HG02973 (cell line): ENCODE measurements at regions not wholly inside any gene's neighbourhood (a gene's known extent, or its start where the extent isn't known, plus 50 kb on each side); places are given as distances from the start of the nearest gene placed in this dataset.

ENCODE experiments used
- ATAC-seq: cut with Tn5 transposase; IDR thresholded peaks from one replicate; pipeline ENCODE4 v1.9.1; 2021; ENCODE audit warnings: moderate library complexity; ENCODE audit not compliant: unreplicated experiment

DNA sequence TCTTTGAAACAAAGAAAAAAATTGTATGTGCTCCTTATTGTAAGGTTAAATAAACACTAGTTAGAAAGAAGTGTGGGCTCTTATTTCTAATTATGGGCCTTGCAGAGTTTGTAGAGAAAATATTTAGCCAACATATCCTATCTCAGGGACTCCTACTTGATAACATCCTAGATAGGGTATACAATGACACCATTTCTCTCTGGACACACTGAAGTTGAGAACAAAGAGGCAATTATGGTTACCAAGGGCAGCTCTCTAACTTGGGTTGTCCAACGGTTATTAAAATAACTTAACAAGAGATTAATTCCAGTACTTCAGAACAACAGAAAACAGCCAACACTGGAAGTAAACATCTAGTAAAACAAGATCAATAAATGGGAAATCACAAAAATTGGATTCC lies 69.0 kb upstream of the ZC3H11B start:
- ATAC-seq: no peak

DNA sequence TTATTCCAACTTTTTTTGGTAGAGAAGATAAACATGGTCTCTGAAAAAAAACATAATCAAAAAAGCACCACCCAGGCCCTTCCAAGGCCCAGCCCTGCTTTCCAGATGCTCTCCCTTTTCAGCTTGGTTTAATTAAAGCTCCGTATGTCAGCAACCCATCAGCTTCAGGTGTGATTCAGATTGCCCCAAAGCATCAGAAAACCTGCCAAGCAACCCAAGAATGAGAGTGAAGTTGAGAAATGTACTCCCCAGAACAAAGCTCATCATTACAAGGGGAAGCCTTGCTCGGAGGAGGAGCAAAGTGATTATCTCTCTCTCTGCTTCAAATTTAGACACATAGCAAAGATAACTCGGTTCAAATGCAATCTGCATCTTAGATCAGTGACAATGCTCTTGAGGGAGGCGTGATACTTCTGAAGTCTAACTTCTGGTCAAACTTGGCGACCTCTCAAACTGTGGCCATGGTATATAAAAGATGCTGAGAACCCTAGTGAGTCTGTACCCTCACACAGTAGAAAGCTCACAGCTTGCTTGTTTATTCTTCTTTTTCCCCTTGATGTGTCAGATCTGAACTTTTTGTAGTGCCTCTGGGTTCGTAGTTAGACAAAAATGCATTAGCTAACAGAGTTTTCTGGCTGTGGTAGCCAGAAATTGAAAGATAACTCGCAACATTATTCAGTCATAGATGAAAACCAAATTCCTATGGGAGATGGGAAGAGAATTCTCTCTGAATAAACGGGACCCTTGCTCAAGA lies 63.3 kb upstream of the ZC3H11B start:
- no peak for ATAC-seq

DNA sequence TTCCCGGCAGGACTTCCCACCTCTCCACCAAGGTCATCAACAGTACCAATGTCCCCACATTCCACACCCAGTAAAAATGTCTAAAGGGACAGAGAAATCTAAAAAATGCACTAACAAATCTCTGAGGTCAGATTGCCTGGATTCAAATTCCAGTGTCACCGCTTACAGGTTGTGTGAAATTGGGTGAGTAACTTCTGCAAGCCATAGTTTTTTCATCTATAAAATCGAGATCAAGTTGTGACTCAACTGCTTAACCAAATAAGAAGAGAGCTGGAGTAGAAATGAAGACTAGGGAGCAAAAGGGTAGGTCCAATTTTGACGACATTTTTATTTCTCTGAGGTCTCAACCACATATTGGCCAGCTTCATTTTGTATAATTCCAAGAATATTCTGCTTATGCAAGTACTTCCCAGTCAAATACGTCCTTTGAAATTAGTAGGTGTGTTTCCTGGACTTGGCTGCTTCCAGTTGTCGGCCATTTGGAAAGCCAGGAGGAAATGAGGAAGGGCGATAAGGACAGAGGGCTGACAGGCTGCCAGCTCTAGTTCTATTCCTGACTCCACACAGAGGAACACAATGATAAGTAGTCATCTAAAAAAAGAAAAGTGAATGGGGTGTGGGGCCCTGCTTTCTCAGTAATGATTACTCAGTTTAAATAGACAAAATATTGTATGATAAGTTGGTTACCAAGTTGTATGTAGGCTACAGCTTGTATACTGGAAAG lies 57.7 kb upstream of the ZC3H11B start:
- no peak for ATAC-seq

DNA sequence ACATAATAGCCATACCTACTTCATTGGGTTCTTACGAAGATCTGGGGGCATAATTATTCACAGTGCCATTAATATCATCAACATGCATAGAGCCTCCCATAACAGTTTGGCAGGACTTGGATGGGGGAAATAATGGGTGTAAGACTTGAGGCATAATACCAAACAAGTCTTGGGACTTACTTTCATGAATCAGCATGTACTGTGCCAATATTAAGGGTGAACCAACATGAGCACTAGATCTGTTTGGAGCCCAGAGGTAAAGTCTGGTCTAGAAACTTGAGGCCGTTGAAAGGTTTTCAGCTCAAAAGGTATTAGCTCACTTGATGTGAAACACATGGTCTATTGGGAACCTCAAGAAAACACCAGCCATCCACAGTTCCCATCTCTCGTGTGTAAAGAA lies 56.7 kb upstream of the ZC3H11B start:
- ATAC-seq: no peak

- no peak for ATAC-seq
Observed at GRCh38 chr1:219669042-219669441, 56.1 kb upstream of the ZC3H11B start.

DNA sequence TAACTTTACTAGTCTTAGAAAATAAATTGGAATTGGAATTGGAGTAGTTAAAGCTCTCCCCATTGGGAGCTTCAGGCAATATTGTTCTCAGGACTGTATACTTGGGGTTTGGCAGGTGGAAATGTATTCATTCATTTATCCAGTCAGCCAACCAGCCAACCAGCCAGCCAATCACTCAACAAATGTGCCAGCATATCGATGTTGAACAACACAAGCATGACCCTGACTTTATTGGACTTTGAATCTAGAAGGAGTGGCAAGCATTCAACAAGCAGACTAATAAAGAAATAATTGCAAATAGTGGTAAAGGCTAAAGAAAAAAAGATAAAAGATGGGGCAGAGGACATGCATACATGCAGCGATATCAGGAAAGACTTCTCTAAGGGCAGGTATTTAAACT lies 55.5 kb upstream of the ZC3H11B start:
- no peak for ATAC-seq

DNA sequence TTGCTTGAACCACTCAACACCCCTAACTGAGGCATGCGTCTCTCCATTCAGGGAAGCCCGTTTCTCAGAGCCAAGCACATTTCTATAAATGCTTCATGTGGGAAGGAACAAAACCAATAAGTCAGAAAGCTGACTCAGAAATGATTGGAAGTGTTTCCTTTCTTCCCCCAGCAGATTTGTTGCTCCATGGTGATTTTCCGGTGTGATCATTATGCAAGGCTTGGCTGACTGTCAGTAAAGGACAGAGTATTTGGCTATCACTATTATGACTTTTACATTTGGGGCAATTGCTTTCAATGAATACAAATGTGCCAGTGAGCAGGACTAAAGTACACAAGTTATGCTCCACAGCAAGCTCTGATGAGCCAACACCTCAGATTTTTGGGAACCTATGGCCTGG lies 53.3 kb upstream of the ZC3H11B start:
- ATAC-seq: no peak

- no peak for ATAC-seq
Observed at GRCh38 chr1:219665089-219665488, 52.2 kb upstream of the ZC3H11B start.

DNA sequence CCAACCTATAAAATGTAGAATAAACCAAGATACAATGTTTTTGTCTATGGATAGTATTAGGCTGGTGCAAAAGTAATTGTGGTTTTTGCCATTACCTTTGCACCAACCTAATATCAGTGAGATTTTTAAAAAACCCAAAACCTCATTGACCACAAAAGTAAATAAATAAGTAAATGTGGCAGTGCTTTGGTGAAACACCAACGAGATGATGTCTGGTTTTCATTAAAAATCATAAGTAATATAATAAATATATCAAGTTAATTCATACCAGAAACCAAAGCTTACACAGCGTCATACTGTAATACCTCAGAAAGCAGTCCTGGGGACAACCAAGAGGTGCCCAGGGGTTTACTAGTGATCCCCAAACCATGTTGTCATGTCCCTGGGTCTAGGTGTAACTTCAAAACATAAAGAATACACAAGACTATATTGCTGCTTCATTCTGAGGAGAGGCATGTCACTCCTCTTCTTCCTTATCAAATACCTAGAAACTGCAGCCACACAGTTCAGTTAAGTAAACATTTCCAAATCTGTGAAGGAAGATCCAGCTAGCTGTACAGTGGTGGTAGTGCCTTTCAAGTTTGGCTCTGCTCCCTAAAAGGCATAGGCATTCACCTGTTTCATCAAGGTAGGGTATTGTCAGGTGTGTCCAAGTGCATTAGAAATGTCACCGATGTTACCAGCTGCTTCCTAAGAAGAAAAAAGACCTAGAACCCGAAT lies 51.6 kb upstream of the ZC3H11B start:
- no peak for ATAC-seq
